K562 (cell line): ENCODE measurements at regions not wholly inside any gene's neighbourhood (a gene's known extent, or its start where the extent isn't known, plus 50 kb on each side); places are given as distances from the start of the nearest gene placed in this dataset.

ENCODE experiments used
- BCL6 ChIP-seq: fragments of 250-450 bp; sonication (Bioruptor Pico); IDR thresholded peaks from 2 replicates; pipeline ENCODE4 v1.4.0; 2020
- COPS2 ChIP-seq: fragments of 450-650 bp; conservative IDR thresholded peaks from 2 replicates; pipeline ENCODE4 v1.6.1; 2016; ENCODE audit warnings: mild to moderate bottlenecking, moderate library complexity
- PBX2 ChIP-seq, 2 experiments: IDR thresholded peaks in 1 of 2; conservative IDR thresholded peaks in 1 of 2; 2 replicates each; pipeline ENCODE4 v1.6.1; 2016; ENCODE audit warnings: low read depth in 2 of 2, mild to moderate bottlenecking in 1 of 2, missing compliant biosample characterization in 1 of 2, missing genetic modification characterization in 1 of 2, moderate library complexity in 1 of 2
- PHB2 ChIP-seq: fragments of 450-650 bp; IDR thresholded peaks from 2 replicates; pipeline ENCODE4 v1.6.1; 2017; ENCODE audit warnings: low read depth
- ZNF507 ChIP-seq: conservative IDR thresholded peaks from 2 replicates; pipeline ENCODE4 v1.6.1; 2017; ENCODE audit warnings: missing genetic modification characterization, missing compliant biosample characterization
- ZZZ3 ChIP-seq: fragments of 450-650 bp; IDR thresholded peaks from 2 replicates; pipeline ENCODE4 v1.6.1; 2016; ENCODE audit warnings: antibody characterized with exemption, mild to moderate bottlenecking, moderate library complexity

GRCh38 chr14:73787486-73788316 lies 63.9 kb upstream of the PTGR2 start (continued):
- TF ChIP-seq PBX2 (CRISPR knock-in tag; IDR thresholded peaks at IDR 0.05; ENCODE audit: low read depth) (no peak), PBX2 (tag; conservative IDR thresholded peaks at IDR 0.05; ENCODE audit: low read depth) (no peak), PHB2 (no peak), ZZZ3 (no peak), ZNF507 (tag) (no peak), COPS2 (no peak), BCL6 (CRISPR knock-in tag) (no peak)
- TF ChIP-seq, all 486 proteins: peak for 16
